ENCODE measurements at regions not wholly inside any gene's neighbourhood (a gene's known extent, or its start where the extent isn't known, plus 50 kb on each side); places are given as distances from the start of the nearest gene placed in this dataset.

DNA sequence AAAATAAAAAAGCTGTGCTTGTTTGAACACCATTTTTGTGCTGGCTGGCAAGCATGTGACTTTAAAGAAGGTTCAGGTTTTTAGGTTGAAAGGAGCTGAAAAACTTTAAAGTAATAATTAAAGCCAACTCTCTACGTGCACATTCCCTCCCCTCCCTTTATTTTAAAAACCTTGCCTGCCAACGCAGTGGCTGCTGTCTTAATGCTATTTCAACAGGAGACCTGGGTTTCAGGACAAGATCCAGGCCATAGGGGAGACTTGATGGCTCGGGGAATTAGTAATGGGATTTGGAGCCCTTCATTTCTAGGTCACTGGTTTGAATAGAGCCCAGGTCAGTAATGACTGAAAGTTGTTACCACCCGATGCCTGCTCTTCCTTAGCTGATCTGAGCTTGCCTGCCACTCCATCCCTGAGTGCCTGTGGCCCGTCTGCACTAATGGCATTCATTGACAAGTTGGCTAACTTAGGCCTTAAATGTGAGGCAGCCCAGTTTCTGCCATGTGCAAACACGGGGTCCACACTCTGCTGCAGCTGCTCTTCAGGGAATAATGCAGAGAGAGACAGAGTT lies 1233.2 kb upstream of the ZEB2 start:
- Histone ChIP-seq H3K36me3 (ENCODE audit: control insufficient read depth, insufficient read depth, low read length) (no peaks in the 10 kb centered on the region), H3K4me1 (ENCODE audit: control insufficient read depth, insufficient read depth, low read length) (no peaks in the 10 kb centered on the region), H3K4me3 (ENCODE audit: low read depth in 2 of 2, low read length in 2 of 2) (no peak overlapping the region), H3K27me3 (ENCODE audit: control insufficient read depth, insufficient read depth, low read length) (no peaks in the 10 kb centered on the region), H3K9me3 (ENCODE audit: control insufficient read depth, insufficient read depth, low read depth, low read length) (no peaks in the 10 kb centered on the region), H3K27ac (ENCODE audit: low read length) (no peak overlapping the region)
- ChIA-PET POLR2A (no interaction called here), CTCF (no interaction called here)
- intact Hi-C loops (cut with micrococcal nuclease; ENCODE audit: unreplicated experiment) (no loop called here), in situ Hi-C loops (cut with HindIII; ENCODE audit: low pct_unique_long_range_greater_than_20kb, low sequenced_read_pairs) (no loop called here)
- ATAC-seq, result no peak
- BruUV-seq (replicated peaks), result no TSS peak
- DNase-seq (ENCODE audit: low read depth, low spot score), result no peak
- TF ChIP-seq TCF7L2 (IDR thresholded peaks at IDR 0.05; ENCODE audit: low read depth, low read length) (no peak), POLR2AphosphoS5 (IDR thresholded peaks at IDR 0.05; ENCODE audit: low read depth, low read length) (no peak), SIN3A (IDR thresholded peaks at IDR 0.05; ENCODE audit: borderline replicate concordance, insufficient read depth, low read depth, low read length) (no peak)
- TF ChIP-seq, protein P1, sequence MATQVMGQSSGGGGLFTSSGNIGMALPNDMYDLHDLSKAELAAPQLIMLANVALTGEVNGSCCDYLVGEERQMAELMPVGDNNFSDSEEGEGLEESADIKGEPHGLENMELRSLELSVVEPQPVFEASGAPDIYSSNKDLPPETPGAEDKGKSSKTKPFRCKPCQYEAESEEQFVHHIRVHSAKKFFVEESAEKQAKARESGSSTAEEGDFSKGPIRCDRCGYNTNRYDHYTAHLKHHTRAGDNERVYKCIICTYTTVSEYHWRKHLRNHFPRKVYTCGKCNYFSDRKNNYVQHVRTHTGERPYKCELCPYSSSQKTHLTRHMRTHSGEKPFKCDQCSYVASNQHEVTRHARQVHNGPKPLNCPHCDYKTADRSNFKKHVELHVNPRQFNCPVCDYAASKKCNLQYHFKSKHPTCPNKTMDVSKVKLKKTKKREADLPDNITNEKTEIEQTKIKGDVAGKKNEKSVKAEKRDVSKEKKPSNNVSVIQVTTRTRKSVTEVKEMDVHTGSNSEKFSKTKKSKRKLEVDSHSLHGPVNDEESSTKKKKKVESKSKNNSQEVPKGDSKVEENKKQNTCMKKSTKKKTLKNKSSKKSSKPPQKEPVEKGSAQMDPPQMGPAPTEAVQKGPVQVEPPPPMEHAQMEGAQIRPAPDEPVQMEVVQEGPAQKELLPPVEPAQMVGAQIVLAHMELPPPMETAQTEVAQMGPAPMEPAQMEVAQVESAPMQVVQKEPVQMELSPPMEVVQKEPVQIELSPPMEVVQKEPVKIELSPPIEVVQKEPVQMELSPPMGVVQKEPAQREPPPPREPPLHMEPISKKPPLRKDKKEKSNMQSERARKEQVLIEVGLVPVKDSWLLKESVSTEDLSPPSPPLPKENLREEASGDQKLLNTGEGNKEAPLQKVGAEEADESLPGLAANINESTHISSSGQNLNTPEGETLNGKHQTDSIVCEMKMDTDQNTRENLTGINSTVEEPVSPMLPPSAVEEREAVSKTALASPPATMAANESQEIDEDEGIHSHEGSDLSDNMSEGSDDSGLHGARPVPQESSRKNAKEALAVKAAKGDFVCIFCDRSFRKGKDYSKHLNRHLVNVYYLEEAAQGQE (IDR thresholded peaks at IDR 0.05; ENCODE audit: insufficient read depth in 1 of 2, low read depth in 2 of 2, low read length in 1 of 2), result no peak
- TF ChIP-seq, protein P2, sequence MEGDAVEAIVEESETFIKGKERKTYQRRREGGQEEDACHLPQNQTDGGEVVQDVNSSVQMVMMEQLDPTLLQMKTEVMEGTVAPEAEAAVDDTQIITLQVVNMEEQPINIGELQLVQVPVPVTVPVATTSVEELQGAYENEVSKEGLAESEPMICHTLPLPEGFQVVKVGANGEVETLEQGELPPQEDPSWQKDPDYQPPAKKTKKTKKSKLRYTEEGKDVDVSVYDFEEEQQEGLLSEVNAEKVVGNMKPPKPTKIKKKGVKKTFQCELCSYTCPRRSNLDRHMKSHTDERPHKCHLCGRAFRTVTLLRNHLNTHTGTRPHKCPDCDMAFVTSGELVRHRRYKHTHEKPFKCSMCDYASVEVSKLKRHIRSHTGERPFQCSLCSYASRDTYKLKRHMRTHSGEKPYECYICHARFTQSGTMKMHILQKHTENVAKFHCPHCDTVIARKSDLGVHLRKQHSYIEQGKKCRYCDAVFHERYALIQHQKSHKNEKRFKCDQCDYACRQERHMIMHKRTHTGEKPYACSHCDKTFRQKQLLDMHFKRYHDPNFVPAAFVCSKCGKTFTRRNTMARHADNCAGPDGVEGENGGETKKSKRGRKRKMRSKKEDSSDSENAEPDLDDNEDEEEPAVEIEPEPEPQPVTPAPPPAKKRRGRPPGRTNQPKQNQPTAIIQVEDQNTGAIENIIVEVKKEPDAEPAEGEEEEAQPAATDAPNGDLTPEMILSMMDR (IDR thresholded peaks at IDR 0.05), result no peak

- H3K4me3 ChIP-seq (ENCODE audit: low read depth in 2 of 2, low read length in 2 of 2), result no peak overlapping the region
- DNase-seq (ENCODE audit: low read depth, low spot score) (peak; percentile 8), ATAC-seq (no peak)
- no peaks in the 10 kb centered on the region for H3K36me3 ChIP-seq (ENCODE audit: control insufficient read depth, insufficient read depth, low read length)
- BruUV-seq (replicated peaks), result no TSS peak
- intact Hi-C loops (cut with micrococcal nuclease; ENCODE audit: unreplicated experiment), result no loop called here
- H3K9me3 ChIP-seq (ENCODE audit: control insufficient read depth, insufficient read depth, low read depth, low read length), result no peaks in the 10 kb centered on the region
- no peaks in the 10 kb centered on the region for H3K4me1 ChIP-seq (ENCODE audit: control insufficient read depth, insufficient read depth, low read length)
- H3K27me3 ChIP-seq (ENCODE audit: control insufficient read depth, insufficient read depth, low read length), result no peaks in the 10 kb centered on the region
- in situ Hi-C loops (cut with HindIII; ENCODE audit: low pct_unique_long_range_greater_than_20kb, low sequenced_read_pairs), result no loop called here
- POLR2A ChIA-PET, result no interaction called here
- no peak overlapping the region for H3K27ac ChIP-seq (ENCODE audit: low read length)
- no peak for TF ChIP-seq SIN3A (IDR thresholded peaks at IDR 0.05; ENCODE audit: borderline replicate concordance, insufficient read depth, low read depth, low read length)
- TF ChIP-seq, protein P2 (IDR thresholded peaks at IDR 0.05), result peak; percentile 46; the same call in 1 of the 2 replicates
- CTCF ChIA-PET, result no interaction called here
Measured at GRCh38 chr2:145752091-145752806, 1232.3 kb upstream of the ZEB2 start.
